PC-3 (cell line): ENCODE measurements at regions not wholly inside any gene's neighbourhood (a gene's known extent, or its start where the extent isn't known, plus 50 kb on each side); places are given as distances from the start of the nearest gene placed in this dataset.

ENCODE experiments used
- ATAC-seq: fragments of 200-7000 bp; cut with Tn5 transposase; 2 replicates; pipeline ENCODE4 v1.9.1; 2020; ENCODE audit warnings: mild to moderate bottlenecking, moderate library complexity
- BruUV-seq: library from RNA; stranded (reverse); fragments of 400-500 nt; replicated peaks from 2 replicates; lab custom pipeline; 2021; lab: Mats Ljungman, UMichigan
- CTCF ChIA-PET: fragments of 300-600 bp; sonication (Branson Sonifier 250); formaldehyde crosslinking; loops from one replicate; lab custom pipeline; 2022; ENCODE audit warnings: antibody characterized with exemption; lab: Charles Lee
- POLR2A ChIA-PET: fragments of 300-600 bp; sonication (Branson Sonifier 250); formaldehyde crosslinking; loops from one replicate; lab custom pipeline; 2022; ENCODE audit warnings: antibody characterized with exemption; ENCODE audit not compliant: unreplicated experiment; lab: Charles Lee
- DNase-seq: peaks from one replicate; pipeline ENCODE4 v3.0.0-alpha.2; 2015
- H2AFZ ChIP-seq: fragments of 300-600 bp; sonication (generic); 2 replicates; pipeline ENCODE4 v1.6.0; 2016; ENCODE audit warnings: antibody characterized with exemption, low read length
- H3F3A ChIP-seq: fragments of 300-600 bp; sonication (generic); one replicate; pipeline ENCODE4 v1.6.0; 2017; ENCODE audit warnings: antibody characterized with exemption, low read length, control low read depth, mild to moderate bottlenecking; ENCODE audit not compliant: unreplicated experiment
- H3K27ac ChIP-seq: fragments of 300-600 bp; sonication (generic); 2 replicates; pipeline ENCODE4 v1.5.1; 2016; ENCODE audit warnings: mild to moderate bottlenecking, low read length
- H3K27me3 ChIP-seq: fragments of 300-600 bp; sonication (generic); 2 replicates; pipeline ENCODE4 v1.6.1; 2016; ENCODE audit warnings: low read length, mixed read lengths
- H3K36me3 ChIP-seq: fragments of 300-600 bp; sonication (generic); 2 replicates; pipeline ENCODE4 v1.6.1; 2016; ENCODE audit warnings: low read depth, mixed run types, low read length, mixed read lengths
- H3K4me1 ChIP-seq: fragments of 300-600 bp; sonication (generic); 2 replicates; pipeline ENCODE4 v1.5.1; 2016; ENCODE audit warnings: low read length; ENCODE audit not compliant: insufficient read depth
- H3K4me2 ChIP-seq: fragments of 300-600 bp; sonication (generic); 2 replicates; pipeline ENCODE4 v1.6.0; 2016; ENCODE audit warnings: low read length
- H3K4me3 ChIP-seq: fragments of 300-600 bp; sonication (generic); 2 replicates; pipeline ENCODE4 v1.5.1; 2016; ENCODE audit warnings: mild to moderate bottlenecking, low read length, mixed read lengths
- H3K79me2 ChIP-seq: fragments of 300-600 bp; sonication (generic); 2 replicates; pipeline ENCODE4 v1.6.1; 2017; ENCODE audit warnings: low read length, mixed read lengths
- H3K9ac ChIP-seq: fragments of 300-600 bp; sonication (generic); 2 replicates; pipeline ENCODE4 v1.6.0; 2016; ENCODE audit warnings: mild to moderate bottlenecking, low read length
- H3K9me2 ChIP-seq: fragments of 300-600 bp; sonication (generic); replicated peaks from 2 replicates; pipeline ENCODE4 v1.6.1; 2016; ENCODE audit warnings: mixed run types, low read length, mixed read lengths
- H3K9me3 ChIP-seq: fragments of 300-600 bp; sonication (generic); 2 replicates; pipeline ENCODE4 v1.6.1; 2016; ENCODE audit warnings: low read length, mixed read lengths
- H4K20me1 ChIP-seq: fragments of 300-600 bp; sonication (generic); 2 replicates; pipeline ENCODE4 v1.6.1; 2016; ENCODE audit warnings: low read length, mixed read lengths
- CTCF ChIP-seq: fragments of 300-600 bp; sonication (generic); conservative IDR thresholded peaks from 2 replicates; pipeline ENCODE4 v1.5.1; 2017; ENCODE audit warnings: antibody characterized with exemption, low read depth, mild to moderate bottlenecking, low read length
- EZH2 ChIP-seq: fragments of 300-600 bp; sonication (generic); IDR thresholded peaks from one replicate; pipeline ENCODE4 v1.6.1; 2017; ENCODE audit warnings: antibody characterized with exemption, mild to moderate bottlenecking, low read length; ENCODE audit not compliant: unreplicated experiment
- EZH2phosphoT487 ChIP-seq: fragments of 300-600 bp; sonication (generic); IDR thresholded peaks from 2 replicates; pipeline ENCODE4 v1.6.1; 2018; ENCODE audit warnings: mild to moderate bottlenecking, antibody characterized with exemption, low read length, borderline replicate concordance
- intact Hi-C: fragments of 100-400 bp; cut with micrococcal nuclease; formaldehyde crosslinking; loops from 2 replicates; pipeline ENCODE4 v1.9.0; 2023

- Histone ChIP-seq H2AFZ (no peak overlapping the region), H3K27ac (no peak overlapping the region), H4K20me1 (no peaks in the 10 kb centered on the region), H3K9me2 (no peaks in the 10 kb centered on the region), H3K4me3 (no peak overlapping the region), H3K36me3 (no peaks in the 10 kb centered on the region), H3K79me2 (no peaks in the 10 kb centered on the region), H3K9me3 (peaks cover 10% of the 10 kb centered on the region), H3K4me1 (no peaks in the 10 kb centered on the region), H3K9ac (no peak overlapping the region), H3K4me2 (no peak overlapping the region), H3F3A (no peaks in the 10 kb centered on the region), H3K27me3 (no peaks in the 10 kb centered on the region)
- ChIA-PET CTCF (no interaction called here), POLR2A (no interaction called here)
- TF ChIP-seq EZH2 (no peak), EZH2phosphoT487 (no peak), CTCF (no peak)
- DNase-seq, result no peak
- no TSS peak for BruUV-seq
- intact Hi-C loops, result no loop called here
- ATAC-seq, result no peak
Measured at GRCh38 chr10:75314570-75314969, 78.8 kb upstream of the COMTD1 start.

GRCh38 chr10:75312440-75312839 lies 76.7 kb upstream of the COMTD1 start:
- H4K20me1 ChIP-seq, result no peaks in the 10 kb centered on the region
- no peaks in the 10 kb centered on the region for H3K36me3 ChIP-seq
- TF ChIP-seq EZH2, result no peak
- TF ChIP-seq EZH2phosphoT487, result no peak
- TF ChIP-seq CTCF, result no peak
- no peaks in the 10 kb centered on the region for H3K4me1 ChIP-seq
- H3K9me3 ChIP-seq, result peaks cover 15% of the 10 kb centered on the region
- no peak overlapping the region for H3K4me2 ChIP-seq
- intact Hi-C loops, result no loop called here
- no TSS peak for BruUV-seq
- ChIA-PET CTCF (no interaction called here), POLR2A (no interaction called here)
- no peak overlapping the region for H3K4me3 ChIP-seq
- H3K9me2 ChIP-seq, result no peaks in the 10 kb centered on the region
- H2AFZ ChIP-seq, result no peak overlapping the region
- H3K79me2 ChIP-seq, result no peaks in the 10 kb centered on the region
- ATAC-seq (no peak), DNase-seq (no peak)
- H3K9ac ChIP-seq, result no peak overlapping the region
- H3K27ac ChIP-seq, result no peak overlapping the region
- no peaks in the 10 kb centered on the region for H3K27me3 ChIP-seq
- H3F3A ChIP-seq, result no peaks in the 10 kb centered on the region

GRCh38 chr10:75305675-75306074 lies 69.9 kb upstream of the COMTD1 start:
- H3K9ac ChIP-seq, result no peak overlapping the region
- H3K9me3 ChIP-seq, result peaks cover 16% of the 10 kb centered on the region
- no peaks in the 10 kb centered on the region for H3K36me3 ChIP-seq
- no peak overlapping the region for H3K4me2 ChIP-seq
- no peaks in the 10 kb centered on the region for H3K4me1 ChIP-seq
- H3K27ac ChIP-seq, result no peak overlapping the region
- H3F3A ChIP-seq, result no peaks in the 10 kb centered on the region
- no peak for ATAC-seq
- ChIA-PET POLR2A (no interaction called here), CTCF (no interaction called here)
- no peak overlapping the region for H2AFZ ChIP-seq
- H3K9me2 ChIP-seq, result no peaks in the 10 kb centered on the region
- DNase-seq, result no peak
- no peaks in the 10 kb centered on the region for H3K27me3 ChIP-seq
- no peak overlapping the region for H3K4me3 ChIP-seq
- intact Hi-C loops, result no loop called here
- no TSS peak for BruUV-seq
- no peaks in the 10 kb centered on the region for H3K79me2 ChIP-seq
- H4K20me1 ChIP-seq, result no peaks in the 10 kb centered on the region
- TF ChIP-seq EZH2phosphoT487, result no peak
- no peak for TF ChIP-seq EZH2
- TF ChIP-seq CTCF, result no peak
